GM18508 (cell line): ENCODE measurements at regions not wholly inside any gene's neighbourhood (a gene's known extent, or its start where the extent isn't known, plus 50 kb on each side); places are given as distances from the start of the nearest gene placed in this dataset.

Experiments
- ATAC-seq: cut with Tn5 transposase; IDR thresholded peaks from one replicate; pipeline ENCODE4 v1.9.1; 2021; ENCODE audit warnings: moderate number of reproducible peaks; ENCODE audit not compliant: insufficient read depth, unreplicated experiment

- ATAC-seq: no peak
These were observed 51.3 kb upstream of the CNKSR3 start for GRCh38 chr6:154561750-154562149.

- ATAC-seq: no peak
These were observed 54.8 kb upstream of the CNKSR3 start for GRCh38 chr6:154565331-154565730.

GRCh38 chr6:154566866-154567265, 56.4 kb upstream of the CNKSR3 start:
- no peak for ATAC-seq

DNA sequence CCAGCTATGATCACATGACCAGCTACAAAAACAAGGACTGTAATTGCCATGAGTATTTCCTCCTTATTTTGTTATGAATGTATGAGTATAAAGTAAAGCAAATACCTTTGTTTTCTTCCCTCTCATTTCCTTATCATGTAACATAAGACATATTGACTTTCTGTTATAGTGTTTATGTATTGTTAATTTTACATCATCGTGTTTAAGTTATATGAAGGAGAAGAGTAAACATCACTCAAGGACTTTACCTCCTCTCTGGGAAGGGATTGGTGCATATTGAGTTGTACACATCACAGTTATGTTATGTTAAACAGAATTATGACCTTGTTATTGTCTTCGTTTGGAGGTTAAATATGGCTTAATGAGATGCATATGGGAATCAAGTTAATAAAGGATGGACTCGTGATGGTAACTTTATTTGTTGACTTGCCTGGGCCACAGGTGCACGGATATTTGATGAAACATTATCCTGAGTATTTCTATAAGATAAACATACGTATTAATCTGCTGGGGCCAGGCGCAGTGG, 57.3 kb upstream of the CNKSR3 start:
- no peak for ATAC-seq

GRCh38 chr6:154569156-154569862, 58.8 kb upstream of the CNKSR3 start:
- ATAC-seq: no peak

GRCh38 chr6:154570505-154570904, 60.0 kb upstream of the CNKSR3 start:
- ATAC-seq: no peak

DNA sequence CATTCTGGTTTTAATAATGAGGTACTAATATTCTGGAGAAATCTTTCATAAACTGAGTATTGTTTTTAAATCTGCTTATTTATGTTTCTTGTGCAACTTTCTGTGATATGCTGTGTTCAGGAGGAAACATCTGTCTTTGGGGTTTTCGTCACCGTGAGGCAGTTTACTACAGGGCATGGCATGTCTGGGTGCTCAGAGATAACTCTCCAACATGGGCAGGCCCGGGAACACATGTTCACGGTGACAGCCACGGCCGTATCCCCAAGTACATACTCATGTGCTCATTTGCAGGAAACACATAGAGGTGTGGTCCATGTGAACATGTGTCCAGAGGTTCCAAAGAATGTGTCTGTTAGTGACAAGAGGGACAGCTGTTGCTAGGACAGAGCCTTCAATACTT, 62.1 kb upstream of the CNKSR3 start:
- no peak for ATAC-seq

- no peak for ATAC-seq
These were observed 67.6 kb upstream of the CNKSR3 start for GRCh38 chr6:154578004-154578559.

DNA sequence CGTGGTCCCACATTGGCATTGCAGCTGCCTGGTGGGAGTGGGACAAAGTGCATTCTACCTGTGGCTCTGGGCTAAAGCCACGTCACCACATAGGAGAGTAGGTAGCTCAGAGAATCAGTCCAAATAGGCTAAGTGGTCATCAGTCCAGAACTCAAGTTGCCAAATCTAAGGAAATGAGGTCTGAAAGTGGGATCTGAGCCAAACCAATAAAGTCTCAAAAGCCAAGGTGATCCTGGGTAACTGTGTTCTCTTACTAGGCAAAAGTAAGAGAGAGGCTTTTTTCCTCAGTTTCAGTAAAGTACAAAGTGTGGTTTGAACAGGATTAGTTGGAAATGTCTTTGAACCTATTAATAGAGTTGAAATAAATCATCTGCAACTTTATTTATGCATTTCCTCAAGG, 68.6 kb upstream of the CNKSR3 start:
- no peak for ATAC-seq

GRCh38 chr6:154579485-154579884, 69.0 kb upstream of the CNKSR3 start:
- no peak for ATAC-seq

- no peak for ATAC-seq
These were observed 70.1 kb upstream of the CNKSR3 start for GRCh38 chr6:154580397-154581135.

GRCh38 chr6:154582696-154583095, 72.2 kb upstream of the CNKSR3 start:
- ATAC-seq: no peak

DNA sequence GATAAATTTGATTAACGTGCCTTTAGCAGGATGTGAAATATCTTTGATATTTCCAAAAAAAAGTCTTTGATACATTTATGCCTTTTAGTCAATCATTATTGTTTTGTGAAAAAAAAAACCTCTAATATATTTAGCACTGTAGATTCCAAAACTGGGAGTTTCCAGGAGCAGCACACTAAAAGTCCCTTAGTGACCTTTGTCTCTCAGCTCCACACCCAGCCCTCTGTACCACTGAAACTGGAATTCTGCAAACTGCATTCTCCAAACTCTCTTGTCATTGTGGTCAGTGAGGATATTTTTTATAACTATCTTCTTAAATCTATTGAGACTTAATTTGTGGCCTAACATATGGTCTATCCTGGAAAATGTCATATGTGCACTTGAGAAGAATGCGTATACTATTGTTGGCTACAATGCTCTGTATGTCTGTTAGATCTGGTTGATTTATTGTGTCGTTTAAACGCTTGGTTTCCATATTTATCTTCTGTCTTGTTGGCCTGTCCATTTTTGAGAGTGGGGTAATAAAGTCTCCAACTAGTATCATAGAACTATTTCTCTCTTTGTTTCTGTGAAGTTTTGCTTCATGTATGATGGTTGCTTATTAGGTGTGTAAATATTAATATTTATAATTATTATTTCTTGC, 73.2 kb upstream of the CNKSR3 start:
- ATAC-seq: no peak

- ATAC-seq: no peak
These were observed 80.3 kb upstream of the CNKSR3 start for GRCh38 chr6:154590756-154591155.

- no peak for ATAC-seq
These were observed 80.7 kb upstream of the CNKSR3 start for GRCh38 chr6:154591234-154591633.

DNA sequence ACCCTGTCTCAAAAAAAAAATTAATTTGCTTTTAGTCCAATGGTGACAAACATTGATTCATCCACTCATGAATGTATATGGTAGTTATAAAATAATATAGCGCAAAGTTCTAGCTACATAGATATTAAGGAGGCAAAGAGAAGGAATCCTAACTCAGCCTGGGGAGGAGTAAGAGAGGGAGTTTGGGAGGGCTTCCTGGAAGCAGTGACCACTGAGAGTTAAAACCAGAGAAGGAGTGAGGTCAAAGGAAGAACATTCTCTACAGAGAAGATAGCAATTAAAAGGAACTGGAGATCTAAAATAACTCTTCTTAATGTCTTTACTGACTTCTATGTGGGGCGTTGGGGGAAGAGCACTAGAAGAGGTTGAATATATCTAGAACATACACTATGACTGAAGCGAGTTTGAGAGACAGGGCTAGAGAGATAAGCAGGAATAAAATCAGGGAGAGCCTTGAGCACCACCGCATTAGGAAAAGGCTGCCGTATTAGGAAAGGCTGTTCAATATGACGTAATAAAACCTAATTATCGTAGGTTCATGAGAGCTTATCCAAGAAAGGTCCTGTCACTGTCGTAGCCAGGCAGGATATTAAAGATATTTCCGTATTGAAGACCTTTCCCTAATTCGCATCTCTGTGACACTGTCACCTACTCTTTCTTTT, 81.8 kb upstream of the CNKSR3 start:
- ATAC-seq: no peak

- ATAC-seq: no peak
These were observed 82.6 kb upstream of the CNKSR3 start for GRCh38 chr6:154593122-154593521.

DNA sequence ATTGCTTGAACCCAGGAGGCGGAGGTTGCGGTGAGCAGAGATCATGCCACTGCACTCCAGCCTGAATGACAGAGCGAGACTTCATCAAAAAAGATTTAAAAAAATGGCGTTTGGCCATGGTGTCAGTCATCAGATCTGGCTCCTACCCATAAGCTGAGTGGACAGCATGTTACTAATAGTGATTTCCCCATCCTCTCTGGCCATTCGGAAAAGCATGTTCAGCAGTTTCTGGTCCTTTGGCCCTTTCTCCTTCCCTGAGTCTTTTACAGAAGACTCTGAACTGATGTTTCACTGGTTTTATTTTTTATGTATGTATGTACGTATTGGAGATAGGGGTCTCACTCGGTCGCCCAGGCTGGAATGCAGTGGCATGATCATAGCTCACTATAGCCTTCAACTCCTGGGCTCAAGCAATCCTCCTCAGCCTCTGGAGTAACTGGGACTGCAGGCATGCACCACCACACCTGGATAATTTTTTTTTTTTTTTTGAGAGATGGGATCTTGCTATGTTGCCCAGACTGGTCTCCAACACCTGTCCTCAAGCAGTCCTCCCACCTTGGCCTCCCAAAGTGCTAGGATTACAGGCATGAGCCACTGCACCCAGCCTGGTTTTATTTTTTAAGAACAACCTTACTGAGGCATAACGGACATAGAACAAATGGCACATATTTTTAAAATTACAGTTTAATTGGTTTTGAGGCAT, 84.2 kb upstream of the CNKSR3 start:
- no peak for ATAC-seq

DNA sequence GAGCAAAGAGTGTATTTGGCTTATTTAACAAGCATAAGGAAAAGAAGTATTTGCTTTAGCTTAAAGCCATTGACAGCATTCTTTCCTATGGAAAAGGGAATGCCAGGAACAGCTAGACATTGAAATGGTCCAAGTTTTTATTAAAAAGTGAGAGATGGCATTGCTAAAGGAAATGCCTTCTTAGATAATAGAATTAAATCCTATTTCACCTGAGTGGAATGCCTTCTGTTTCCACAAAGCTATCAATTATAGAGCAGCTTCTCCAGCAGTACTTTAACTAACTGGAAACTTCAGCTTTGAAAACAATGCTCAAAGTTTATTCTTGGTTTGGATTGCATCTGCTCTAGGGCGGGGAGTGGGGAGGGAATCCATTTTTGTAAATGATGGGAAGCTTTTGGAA, 85.1 kb upstream of the CNKSR3 start:
- no peak for ATAC-seq

DNA sequence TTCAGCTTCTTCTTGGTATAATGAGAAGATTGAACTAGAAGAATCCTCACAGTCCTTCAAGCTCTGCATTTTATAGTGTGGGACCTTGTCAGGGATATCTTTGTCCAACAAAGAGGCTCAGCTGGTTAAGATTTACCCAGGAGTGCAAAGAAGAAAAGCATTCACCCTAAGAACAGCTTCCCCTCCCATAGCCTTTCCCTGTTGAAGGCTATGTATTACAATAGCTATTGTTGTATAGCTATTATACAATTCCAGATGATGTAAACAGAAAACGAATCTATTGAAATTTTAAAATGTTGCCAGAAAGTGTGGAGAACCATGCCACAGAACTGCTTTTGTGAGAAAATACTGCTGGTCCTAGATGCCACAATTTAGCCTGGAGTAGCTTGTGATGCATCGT, 85.5 kb upstream of the CNKSR3 start:
- ATAC-seq: no peak
